ENCODE measurements at regions not wholly inside any gene's neighbourhood (a gene's known extent, or its start where the extent isn't known, plus 50 kb on each side); places are given as distances from the start of the nearest gene placed in this dataset.

GRCh38 chr9:1152171-1152570 is 102.0 kb downstream of the DMRT2 start:
- no peak overlapping the region for H3K4me3 ChIP-seq (replicated peaks in 1 of 2; ENCODE audit: low read depth in 1 of 2, low read length in 2 of 2)
- H3K27ac ChIP-seq (ENCODE audit: low read depth, low read length) = no peak overlapping the region
- H2AFZ ChIP-seq (ENCODE audit: low read depth, low read length, poor library complexity, severe bottlenecking) = no peak overlapping the region
- no peaks in the 10 kb centered on the region for H3K4me1 ChIP-seq (ENCODE audit: control insufficient read depth in 1 of 2, insufficient read depth in 2 of 2, low read length in 2 of 2)
- no peaks in the 10 kb centered on the region for H4K20me1 ChIP-seq (ENCODE audit: insufficient read depth)
- no peaks in the 10 kb centered on the region for H3K27me3 ChIP-seq (ENCODE audit: insufficient read depth, low read length)
- TF ChIP-seq REST (IDR thresholded peaks at IDR 0.05; ENCODE audit: low read depth) (no peak), SRF (IDR thresholded peaks at IDR 0.05; ENCODE audit: low read depth) (no peak), EZH2phosphoT487 (IDR thresholded peaks at IDR 0.05; ENCODE audit: borderline replicate concordance) (no peak), SP1 (IDR thresholded peaks at IDR 0.05; ENCODE audit: low read depth) (no peak), FOSL1 (IDR thresholded peaks at IDR 0.05; ENCODE audit: low read depth) (no peak), ZBTB33 (IDR thresholded peaks at IDR 0.05; ENCODE audit: extremely low read depth, insufficient replicate concordance, low read length) (no peak), RAD21 (IDR thresholded peaks at IDR 0.05; ENCODE audit: low read depth) (no peak), SIN3A (IDR thresholded peaks at IDR 0.05; ENCODE audit: low read depth) (no peak), TCF7L2 (IDR thresholded peaks at IDR 0.05; ENCODE audit: borderline replicate concordance, extremely low read depth, insufficient read depth, insufficient read length) (no peak), YY1 (IDR thresholded peaks at IDR 0.05; ENCODE audit: extremely low read depth, insufficient replicate concordance, low read depth, low read length) (no peak), ZNF274 (IDR thresholded peaks at IDR 0.05; ENCODE audit: low read depth, low read length) (no peak), ATF3 (IDR thresholded peaks at IDR 0.05) (no peak)
- H3K36me3 ChIP-seq (ENCODE audit: control insufficient read depth in 1 of 2, insufficient read depth in 2 of 2, low read length in 2 of 2) = no peaks in the 10 kb centered on the region
- intact Hi-C loops (cut with micrococcal nuclease) = no loop called here
- no peaks in the 10 kb centered on the region; a peak in 2 of 4 replicates for H3K9me3 ChIP-seq (ENCODE audit: control insufficient read depth in 1 of 2, insufficient read depth in 1 of 2, low read depth in 1 of 2, low read length in 2 of 2)
- no peak overlapping the region for H3K9ac ChIP-seq (ENCODE audit: low read length)
- ChIA-PET POLR2A (no interaction called here), CTCF (no interaction called here), RAD21 (ENCODE audit: low non-redundant PET in 1 of 2, low total read pairs in 2 of 2, uncharacterized antibody in 2 of 2, unreplicated experiment in 2 of 2) (no interaction called here)
- BruUV-seq (replicated peaks) = no TSS peak
- no peaks in the 10 kb centered on the region for H3K9me2 ChIP-seq (ENCODE audit: insufficient read depth)
- no peak for DNase-seq (ENCODE audit: low read depth, low spot score)
- no peak overlapping the region for H3K4me2 ChIP-seq (ENCODE audit: low read length)
- no peaks in the 10 kb centered on the region for H3K79me2 ChIP-seq (ENCODE audit: insufficient read depth, low read length)
- ATAC-seq = no peak

Measured in HCT116 (cell line).